Liver (tissue), 3 donors: ENCODE measurements at regions not wholly inside any gene's neighbourhood (a gene's known extent, or its start where the extent isn't known, plus 50 kb on each side); places are given as distances from the start of the nearest gene placed in this dataset.

Source experiments
- GABPA ChIP-seq, 2 donors: IDR thresholded peaks in 1 of 2; conservative IDR thresholded peaks in 1 of 2; 2 replicates each; pipeline ENCODE4 v1.6.1; 2016; ENCODE audit warnings: antibody characterized with exemption in 2 of 2, mild to moderate bottlenecking in 1 of 2, moderate library complexity in 1 of 2
- JUND ChIP-seq, 2 donors: IDR thresholded peaks; 2 replicates each; pipeline ENCODE4 v1.6.1; 2016; ENCODE audit warnings: antibody characterized with exemption in 2 of 2
- RAD21 ChIP-seq, 2 donors: IDR thresholded peaks; 2 replicates each; pipeline ENCODE4 v1.6.1; 2016; ENCODE audit warnings: antibody characterized with exemption in 2 of 2, mild to moderate bottlenecking in 2 of 2
- RXRA ChIP-seq, 2 donors: IDR thresholded peaks; 2 replicates each; pipeline ENCODE4 v1.6.1; 2017 to 2018; ENCODE audit warnings: antibody characterized with exemption in 2 of 2, mild to moderate bottlenecking in 1 of 2
- TAF1 ChIP-seq: conservative IDR thresholded peaks from 2 replicates; pipeline ENCODE4 v1.6.1; 2016; ENCODE audit warnings: antibody characterized with exemption, mild to moderate bottlenecking
- TF ChIP-seq, protein P1 (sequence below): fragments of 150-350 bp; IDR thresholded peaks from 2 replicates; pipeline ENCODE4 v1.5.1; 2017; ENCODE audit warnings: improper control_type of control experiment, low read depth, low read length; ENCODE audit not compliant: missing input control
- TF ChIP-seq, protein P2 (sequence below): IDR thresholded peaks from 2 replicates; pipeline ENCODE4 v1.6.1; 2016; ENCODE audit warnings: antibody characterized with exemption
- TF ChIP-seq, protein P3 (sequence below): IDR thresholded peaks from 2 replicates; pipeline ENCODE4 v1.6.1; 2016; ENCODE audit warnings: antibody characterized with exemption, mild to moderate bottlenecking
- TF ChIP-seq, protein P4 (sequence below): IDR thresholded peaks from 2 replicates; pipeline ENCODE4 v1.6.1; 2016; ENCODE audit warnings: antibody characterized with exemption
- donor health status: healthy.
- donor health status: healthy.

DNA sequence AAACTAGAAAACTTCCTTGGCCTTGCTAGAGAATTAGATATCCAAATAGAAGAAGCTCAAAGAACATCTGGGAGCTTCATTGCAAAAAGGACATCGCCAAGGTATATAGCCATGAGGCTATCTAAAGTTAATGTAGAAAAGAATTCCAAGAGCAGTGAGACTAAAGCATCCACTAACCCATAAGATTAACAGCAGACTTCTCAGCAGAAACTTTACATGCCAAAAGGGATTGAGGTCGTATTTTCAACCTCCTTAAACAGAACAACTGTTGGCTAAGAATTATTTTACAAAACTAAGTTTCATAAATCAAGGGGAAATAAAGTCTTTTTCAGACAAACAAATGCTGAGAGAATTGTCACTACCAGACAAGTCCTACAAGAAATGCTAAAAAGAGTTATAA, 149.1 kb upstream of the COL21A1 start:
- TF ChIP-seq, protein P1, sequence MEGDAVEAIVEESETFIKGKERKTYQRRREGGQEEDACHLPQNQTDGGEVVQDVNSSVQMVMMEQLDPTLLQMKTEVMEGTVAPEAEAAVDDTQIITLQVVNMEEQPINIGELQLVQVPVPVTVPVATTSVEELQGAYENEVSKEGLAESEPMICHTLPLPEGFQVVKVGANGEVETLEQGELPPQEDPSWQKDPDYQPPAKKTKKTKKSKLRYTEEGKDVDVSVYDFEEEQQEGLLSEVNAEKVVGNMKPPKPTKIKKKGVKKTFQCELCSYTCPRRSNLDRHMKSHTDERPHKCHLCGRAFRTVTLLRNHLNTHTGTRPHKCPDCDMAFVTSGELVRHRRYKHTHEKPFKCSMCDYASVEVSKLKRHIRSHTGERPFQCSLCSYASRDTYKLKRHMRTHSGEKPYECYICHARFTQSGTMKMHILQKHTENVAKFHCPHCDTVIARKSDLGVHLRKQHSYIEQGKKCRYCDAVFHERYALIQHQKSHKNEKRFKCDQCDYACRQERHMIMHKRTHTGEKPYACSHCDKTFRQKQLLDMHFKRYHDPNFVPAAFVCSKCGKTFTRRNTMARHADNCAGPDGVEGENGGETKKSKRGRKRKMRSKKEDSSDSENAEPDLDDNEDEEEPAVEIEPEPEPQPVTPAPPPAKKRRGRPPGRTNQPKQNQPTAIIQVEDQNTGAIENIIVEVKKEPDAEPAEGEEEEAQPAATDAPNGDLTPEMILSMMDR: no peak
- TF ChIP-seq GABPA (IDR thresholded peaks at IDR 0.05 in 1 of 2, conservative IDR thresholded peaks at IDR 0.05 in 1 of 2) (no peak), JUND (IDR thresholded peaks at IDR 0.05) (no peak), TAF1 (no peak), RAD21 (IDR thresholded peaks at IDR 0.05) (no peak), RXRA (IDR thresholded peaks at IDR 0.05) (no peak)
- TF ChIP-seq, protein P2, sequence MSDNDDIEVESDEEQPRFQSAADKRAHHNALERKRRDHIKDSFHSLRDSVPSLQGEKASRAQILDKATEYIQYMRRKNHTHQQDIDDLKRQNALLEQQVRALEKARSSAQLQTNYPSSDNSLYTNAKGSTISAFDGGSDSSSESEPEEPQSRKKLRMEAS: no peak
- TF ChIP-seq, protein P3, sequence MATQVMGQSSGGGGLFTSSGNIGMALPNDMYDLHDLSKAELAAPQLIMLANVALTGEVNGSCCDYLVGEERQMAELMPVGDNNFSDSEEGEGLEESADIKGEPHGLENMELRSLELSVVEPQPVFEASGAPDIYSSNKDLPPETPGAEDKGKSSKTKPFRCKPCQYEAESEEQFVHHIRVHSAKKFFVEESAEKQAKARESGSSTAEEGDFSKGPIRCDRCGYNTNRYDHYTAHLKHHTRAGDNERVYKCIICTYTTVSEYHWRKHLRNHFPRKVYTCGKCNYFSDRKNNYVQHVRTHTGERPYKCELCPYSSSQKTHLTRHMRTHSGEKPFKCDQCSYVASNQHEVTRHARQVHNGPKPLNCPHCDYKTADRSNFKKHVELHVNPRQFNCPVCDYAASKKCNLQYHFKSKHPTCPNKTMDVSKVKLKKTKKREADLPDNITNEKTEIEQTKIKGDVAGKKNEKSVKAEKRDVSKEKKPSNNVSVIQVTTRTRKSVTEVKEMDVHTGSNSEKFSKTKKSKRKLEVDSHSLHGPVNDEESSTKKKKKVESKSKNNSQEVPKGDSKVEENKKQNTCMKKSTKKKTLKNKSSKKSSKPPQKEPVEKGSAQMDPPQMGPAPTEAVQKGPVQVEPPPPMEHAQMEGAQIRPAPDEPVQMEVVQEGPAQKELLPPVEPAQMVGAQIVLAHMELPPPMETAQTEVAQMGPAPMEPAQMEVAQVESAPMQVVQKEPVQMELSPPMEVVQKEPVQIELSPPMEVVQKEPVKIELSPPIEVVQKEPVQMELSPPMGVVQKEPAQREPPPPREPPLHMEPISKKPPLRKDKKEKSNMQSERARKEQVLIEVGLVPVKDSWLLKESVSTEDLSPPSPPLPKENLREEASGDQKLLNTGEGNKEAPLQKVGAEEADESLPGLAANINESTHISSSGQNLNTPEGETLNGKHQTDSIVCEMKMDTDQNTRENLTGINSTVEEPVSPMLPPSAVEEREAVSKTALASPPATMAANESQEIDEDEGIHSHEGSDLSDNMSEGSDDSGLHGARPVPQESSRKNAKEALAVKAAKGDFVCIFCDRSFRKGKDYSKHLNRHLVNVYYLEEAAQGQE: no peak
- TF ChIP-seq, protein P4, sequence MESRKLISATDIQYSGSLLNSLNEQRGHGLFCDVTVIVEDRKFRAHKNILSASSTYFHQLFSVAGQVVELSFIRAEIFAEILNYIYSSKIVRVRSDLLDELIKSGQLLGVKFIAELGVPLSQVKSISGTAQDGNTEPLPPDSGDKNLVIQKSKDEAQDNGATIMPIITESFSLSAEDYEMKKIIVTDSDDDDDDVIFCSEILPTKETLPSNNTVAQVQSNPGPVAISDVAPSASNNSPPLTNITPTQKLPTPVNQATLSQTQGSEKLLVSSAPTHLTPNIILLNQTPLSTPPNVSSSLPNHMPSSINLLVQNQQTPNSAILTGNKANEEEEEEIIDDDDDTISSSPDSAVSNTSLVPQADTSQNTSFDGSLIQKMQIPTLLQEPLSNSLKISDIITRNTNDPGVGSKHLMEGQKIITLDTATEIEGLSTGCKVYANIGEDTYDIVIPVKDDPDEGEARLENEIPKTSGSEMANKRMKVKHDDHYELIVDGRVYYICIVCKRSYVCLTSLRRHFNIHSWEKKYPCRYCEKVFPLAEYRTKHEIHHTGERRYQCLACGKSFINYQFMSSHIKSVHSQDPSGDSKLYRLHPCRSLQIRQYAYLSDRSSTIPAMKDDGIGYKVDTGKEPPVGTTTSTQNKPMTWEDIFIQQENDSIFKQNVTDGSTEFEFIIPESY: no peak
